AG04449 (cell line): ENCODE measurements at regions not wholly inside any gene's neighbourhood (a gene's known extent, or its start where the extent isn't known, plus 50 kb on each side); places are given as distances from the start of the nearest gene placed in this dataset.
"Not testable (repeated sequence)": the region's sequence is repeated elsewhere in the genome, so short reads cannot be mapped to it uniquely, and the experiment has no call there.

Source experiments
- CTCF ChIA-PET: fragments of 350-600 bp; formaldehyde crosslinking; extraction: SDS; loops from one replicate; lab custom pipeline; 2021; ENCODE audit warnings: antibody characterized with exemption; lab: Yijun Ruan, JAX
- POLR2A ChIA-PET: fragments of 400-600, 350-600 bp; formaldehyde crosslinking; extraction: SDS; loops from one replicate; lab custom pipeline; 2020; ENCODE audit warnings: antibody characterized with exemption, inconsistent platforms; lab: Yijun Ruan, JAX
- DNase-seq: peaks from one replicate; pipeline ENCODE4 v3.0.0-alpha.2; 2010; ENCODE audit warnings: low read depth, low spot score
- H3K4me3 ChIP-seq: 2 replicates; pipeline ENCODE4 v1.5.1; 2011; ENCODE audit warnings: low read depth, mild to moderate bottlenecking, control low read depth, low read length
- CTCF ChIP-seq: IDR thresholded peaks from one replicate; pipeline ENCODE4 v1.5.1; 2011; ENCODE audit warnings: mild to moderate bottlenecking, moderate library complexity, low read length, control low read depth, inconsistent platforms; ENCODE audit not compliant: insufficient read depth; ENCODE audit errors: missing control alignments

GRCh38 chr5:107739661-107740060 is 68.9 kb upstream of the EFNA5 start:
- CTCF ChIA-PET: no interaction called here
- H3K4me3 ChIP-seq: no peak overlapping the region
- DNase-seq: no peak
- TF ChIP-seq CTCF: no peak
- POLR2A ChIA-PET: no interaction called here

GRCh38 chr5:107736638-107737037 is 65.9 kb upstream of the EFNA5 start:
- no peak overlapping the region for H3K4me3 ChIP-seq
- POLR2A ChIA-PET: no interaction called here
- peak; percentile 38 for DNase-seq
- no peak for TF ChIP-seq CTCF
- CTCF ChIA-PET: no interaction called here

GRCh38 chr5:107736089-107736488 is 65.4 kb upstream of the EFNA5 start:
- H3K4me3 ChIP-seq, CTCF ChIA-PET, POLR2A ChIA-PET, DNase-seq: not testable (repeated sequence)

- no peak overlapping the region for H3K4me3 ChIP-seq
- DNase-seq: no peak
- ChIA-PET POLR2A (no interaction called here), CTCF (no interaction called here)
- TF ChIP-seq CTCF: no peak
Measured at GRCh38 chr5:107735558-107735957, 64.8 kb upstream of the EFNA5 start.

GRCh38 chr5:107726896-107727295 is 56.2 kb upstream of the EFNA5 start:
- POLR2A ChIA-PET: no interaction called here
- no peak overlapping the region for H3K4me3 ChIP-seq
- CTCF ChIA-PET: no interaction called here
- no peak for DNase-seq
- no peak for TF ChIP-seq CTCF

- TF ChIP-seq CTCF: no peak
- no peak for DNase-seq
- ChIA-PET POLR2A (no interaction called here), CTCF (no interaction called here)
- no peak overlapping the region for H3K4me3 ChIP-seq
Measured at GRCh38 chr5:107724642-107725041, 53.9 kb upstream of the EFNA5 start.

GRCh38 chr5:107721241-107721640 is 50.5 kb upstream of the EFNA5 start:
- CTCF ChIA-PET: not testable (repeated sequence)

More at GRCh38 chr5:107721241-107721640, 50.5 kb upstream of the EFNA5 start:
- POLR2A ChIA-PET, DNase-seq, H3K4me3 ChIP-seq: not testable (repeated sequence)
